Naive B cell (primary cell): ENCODE measurements at regions not wholly inside any gene's neighbourhood (a gene's known extent, or its start where the extent isn't known, plus 50 kb on each side); places are given as distances from the start of the nearest gene placed in this dataset.
"Not testable (repeated sequence)": the region's sequence is repeated elsewhere in the genome, so short reads cannot be mapped to it uniquely, and the experiment has no call there.

Source experiments
- ATAC-seq, 2 donors: fragments of 150-1000 bp; cut with Tn5 transposase; 2 replicates each; pipeline ENCODE4 v1.10.0; 2021; ENCODE audit warnings: low read depth in 2 of 2, mild to moderate bottlenecking in 2 of 2, moderate library complexity in 2 of 2
- DNase-seq: peaks from one replicate; pipeline ENCODE4 v3.0.0; 2022
- H3K27ac Mint-ChIP-seq, 6 donors: one replicate each; pipeline ENCODE4 v1.8.0; 2020 to 2022; ENCODE audit warnings: mild to moderate bottlenecking in 6 of 6, mixed read lengths in 6 of 6, moderate library complexity in 5 of 6, inconsistent platforms in 2 of 6
- H3K27me3 Mint-ChIP-seq, 3 donors: one replicate each; pipeline ENCODE4 v1.8.0; 2021 to 2022; ENCODE audit warnings: mixed read lengths in 3 of 3, mild to moderate bottlenecking in 1 of 3
- H3K36me3 Mint-ChIP-seq, 2 donors: one replicate each; pipeline ENCODE4 v1.8.0; 2020 to 2022; ENCODE audit warnings: mixed read lengths in 2 of 2, inconsistent platforms in 1 of 2, mild to moderate bottlenecking in 1 of 2
- H3K4me1 Mint-ChIP-seq, 3 donors: one replicate each; pipeline ENCODE4 v1.8.0; 2020 to 2022; ENCODE audit warnings: mixed read lengths in 3 of 3, inconsistent platforms in 1 of 3, mild to moderate bottlenecking in 1 of 3, moderate library complexity in 1 of 3
- H3K4me3 Mint-ChIP-seq, 8 donors: one replicate each; pipeline ENCODE4 v1.8.0; 2020 to 2022; ENCODE audit warnings: mild to moderate bottlenecking in 8 of 8, mixed read lengths in 8 of 8, moderate library complexity in 8 of 8, inconsistent platforms in 2 of 8
- H3K9me3 Mint-ChIP-seq, 7 donors: one replicate each; pipeline ENCODE4 v1.8.0; 2020 to 2022; ENCODE audit warnings: mixed read lengths in 7 of 7, mild to moderate bottlenecking in 5 of 7, inconsistent platforms in 2 of 7, moderate library complexity in 1 of 7

GRCh38 chr18:14275391-14275790 lies 143.2 kb upstream of the ZNF519 start:
- DNase-seq, H3K9me3 Mint-ChIP-seq, H3K4me1 Mint-ChIP-seq, H3K4me3 Mint-ChIP-seq, H3K27ac Mint-ChIP-seq, ATAC-seq, H3K27me3 Mint-ChIP-seq, H3K36me3 Mint-ChIP-seq: not testable (repeated sequence)

- not testable (repeated sequence) for ATAC-seq, H3K4me1 Mint-ChIP-seq, H3K9me3 Mint-ChIP-seq, H3K4me3 Mint-ChIP-seq, H3K27me3 Mint-ChIP-seq, H3K36me3 Mint-ChIP-seq, DNase-seq, H3K27ac Mint-ChIP-seq
These were observed 133.6 kb upstream of the ZNF519 start for GRCh38 chr18:14265637-14266410.

- not testable (repeated sequence) for H3K27me3 Mint-ChIP-seq, DNase-seq, H3K4me3 Mint-ChIP-seq, H3K36me3 Mint-ChIP-seq, ATAC-seq, H3K27ac Mint-ChIP-seq, H3K9me3 Mint-ChIP-seq, H3K4me1 Mint-ChIP-seq
These were observed 130.6 kb upstream of the ZNF519 start for GRCh38 chr18:14262786-14263185.

GRCh38 chr18:14250084-14250677 lies 117.9 kb upstream of the ZNF519 start:
- H3K27ac Mint-ChIP-seq, H3K27me3 Mint-ChIP-seq, H3K4me3 Mint-ChIP-seq, DNase-seq, H3K9me3 Mint-ChIP-seq, H3K36me3 Mint-ChIP-seq, H3K4me1 Mint-ChIP-seq, ATAC-seq: not testable (repeated sequence)

- not testable (repeated sequence) for ATAC-seq, H3K4me3 Mint-ChIP-seq, H3K27me3 Mint-ChIP-seq, H3K27ac Mint-ChIP-seq, DNase-seq, H3K4me1 Mint-ChIP-seq, H3K36me3 Mint-ChIP-seq, H3K9me3 Mint-ChIP-seq
These were observed 107.0 kb upstream of the ZNF519 start for GRCh38 chr18:14239224-14239623.

GRCh38 chr18:14236356-14237048 lies 104.3 kb upstream of the ZNF519 start:
- H3K4me1 Mint-ChIP-seq, H3K9me3 Mint-ChIP-seq, H3K4me3 Mint-ChIP-seq, DNase-seq, ATAC-seq, H3K36me3 Mint-ChIP-seq, H3K27me3 Mint-ChIP-seq: not testable (repeated sequence)
- H3K27ac Mint-ChIP-seq, result peak overlapping the region in 1 of 6 donors; percentile 0

GRCh38 chr18:14225286-14225679 lies 93.0 kb upstream of the ZNF519 start:
- not testable (repeated sequence) for H3K4me1 Mint-ChIP-seq, DNase-seq, H3K36me3 Mint-ChIP-seq, H3K4me3 Mint-ChIP-seq, H3K27me3 Mint-ChIP-seq, H3K27ac Mint-ChIP-seq, ATAC-seq
- H3K9me3 Mint-ChIP-seq, result peaks cover 0 to 17% (median 9%) of the 10 kb centered on the region in 7 donors

- not testable (repeated sequence) for H3K27ac Mint-ChIP-seq, ATAC-seq, H3K4me3 Mint-ChIP-seq, H3K27me3 Mint-ChIP-seq, H3K36me3 Mint-ChIP-seq, H3K4me1 Mint-ChIP-seq, DNase-seq
- peaks cover 0 to 17% (median 9%) of the 10 kb centered on the region in 7 donors for H3K9me3 Mint-ChIP-seq
These were observed 92.5 kb upstream of the ZNF519 start for GRCh38 chr18:14224551-14225285.

GRCh38 chr18:14223919-14224318 lies 91.7 kb upstream of the ZNF519 start:
- not testable (repeated sequence) for ATAC-seq, H3K4me3 Mint-ChIP-seq, H3K36me3 Mint-ChIP-seq, H3K4me1 Mint-ChIP-seq, H3K27me3 Mint-ChIP-seq, H3K27ac Mint-ChIP-seq, DNase-seq
- H3K9me3 Mint-ChIP-seq, result peaks cover 0 to 17% (median 9%) of the 10 kb centered on the region in 7 donors

- DNase-seq, H3K4me3 Mint-ChIP-seq, H3K36me3 Mint-ChIP-seq, ATAC-seq, H3K27me3 Mint-ChIP-seq, H3K4me1 Mint-ChIP-seq, H3K27ac Mint-ChIP-seq: not testable (repeated sequence)
- peaks cover 0 to 17% (median 9%) of the 10 kb centered on the region in 7 donors for H3K9me3 Mint-ChIP-seq
These were observed 91.1 kb upstream of the ZNF519 start for GRCh38 chr18:14223231-14223822.

GRCh38 chr18:14222354-14223221 lies 90.4 kb upstream of the ZNF519 start:
- not testable (repeated sequence) for H3K36me3 Mint-ChIP-seq, DNase-seq, H3K27ac Mint-ChIP-seq, ATAC-seq, H3K4me1 Mint-ChIP-seq, H3K4me3 Mint-ChIP-seq, H3K27me3 Mint-ChIP-seq
- peaks cover 0 to 17% (median 9%) of the 10 kb centered on the region in 7 donors for H3K9me3 Mint-ChIP-seq

GRCh38 chr18:14221689-14222088 lies 89.5 kb upstream of the ZNF519 start:
- H3K36me3 Mint-ChIP-seq, result no peaks in the 10 kb centered on the region
- ATAC-seq (no peak), DNase-seq (no peak)
- no peaks in the 10 kb centered on the region for H3K27me3 Mint-ChIP-seq
- no peak overlapping the region for H3K27ac Mint-ChIP-seq
- H3K9me3 Mint-ChIP-seq, result peaks cover 0 to 17% (median 9%) of the 10 kb centered on the region in 7 donors
- no peaks in the 10 kb centered on the region for H3K4me1 Mint-ChIP-seq
- H3K4me3 Mint-ChIP-seq, result no peak overlapping the region
